ENCODE measurements at regions not wholly inside any gene's neighbourhood (a gene's known extent, or its start where the extent isn't known, plus 50 kb on each side); places are given as distances from the start of the nearest gene placed in this dataset.
"Not testable (repeated sequence)": the region's sequence is repeated elsewhere in the genome, so short reads cannot be mapped to it uniquely, and the experiment has no call there.

GRCh38 chr17:14446825-14447224 is 145.9 kb downstream of the HS3ST3B1 start:
- Histone ChIP-seq H3K4me3 (ENCODE audit: low read length) (no peak overlapping the region), H3K36me3 (ENCODE audit: insufficient read depth, low read length) (no peaks in the 10 kb centered on the region), H2AFZ (ENCODE audit: low read depth, low read length) (no peak overlapping the region)

GRCh38 chr17:14444915-14445314 is 144.0 kb downstream of the HS3ST3B1 start:
- Histone ChIP-seq H3K4me1 (ENCODE audit: insufficient read depth, low read length) (no peaks in the 10 kb centered on the region), H3K36me3 (ENCODE audit: insufficient read depth, low read length) (no peaks in the 10 kb centered on the region), H2AFZ (ENCODE audit: low read depth, low read length) (no peak overlapping the region), H3K27me3 (ENCODE audit: insufficient read depth, low read length) (no peaks in the 10 kb centered on the region), H3K4me3 (ENCODE audit: low read length) (no peak overlapping the region), H3K9me3 (ENCODE audit: low read length) (no peaks in the 10 kb centered on the region)

More at GRCh38 chr17:14446825-14447224, 145.9 kb downstream of the HS3ST3B1 start:
- Histone ChIP-seq H3K9me3 (ENCODE audit: low read length) (no peaks in the 10 kb centered on the region), H3K4me1 (ENCODE audit: insufficient read depth, low read length) (no peaks in the 10 kb centered on the region), H3K27me3 (ENCODE audit: insufficient read depth, low read length) (no peaks in the 10 kb centered on the region)

- no peaks in the 10 kb centered on the region for H3K4me1 ChIP-seq (ENCODE audit: insufficient read depth, low read length)
- H3K36me3 ChIP-seq (ENCODE audit: insufficient read depth, low read length), result no peaks in the 10 kb centered on the region
- H3K9me3 ChIP-seq (ENCODE audit: low read length), result no peaks in the 10 kb centered on the region
- H3K4me3 ChIP-seq (ENCODE audit: low read length), result no peak overlapping the region
- no peaks in the 10 kb centered on the region for H3K27me3 ChIP-seq (ENCODE audit: insufficient read depth, low read length)
- H2AFZ ChIP-seq (ENCODE audit: low read depth, low read length), result no peak overlapping the region
Measured at GRCh38 chr17:14442798-14443528, 142.1 kb downstream of the HS3ST3B1 start.

- Histone ChIP-seq H3K27me3 (ENCODE audit: insufficient read depth, low read length) (no peaks in the 10 kb centered on the region), H3K4me3 (ENCODE audit: low read length) (no peak overlapping the region), H2AFZ (ENCODE audit: low read depth, low read length) (no peak overlapping the region), H3K4me1 (ENCODE audit: insufficient read depth, low read length) (no peaks in the 10 kb centered on the region), H3K9me3 (ENCODE audit: low read length) (no peaks in the 10 kb centered on the region), H3K36me3 (ENCODE audit: insufficient read depth, low read length) (no peaks in the 10 kb centered on the region)
Measured at GRCh38 chr17:14437176-14437575, 136.3 kb downstream of the HS3ST3B1 start.

- Histone ChIP-seq H2AFZ (ENCODE audit: low read depth, low read length) (no peak overlapping the region), H3K36me3 (ENCODE audit: insufficient read depth, low read length) (no peaks in the 10 kb centered on the region), H3K9me3 (ENCODE audit: low read length) (no peaks in the 10 kb centered on the region), H3K27me3 (ENCODE audit: insufficient read depth, low read length) (no peaks in the 10 kb centered on the region), H3K4me1 (ENCODE audit: insufficient read depth, low read length) (no peaks in the 10 kb centered on the region), H3K4me3 (ENCODE audit: low read length) (no peak overlapping the region)
Measured at GRCh38 chr17:14436266-14436665, 135.4 kb downstream of the HS3ST3B1 start.

GRCh38 chr17:14434506-14434905 is 133.6 kb downstream of the HS3ST3B1 start:
- Histone ChIP-seq H3K27me3 (ENCODE audit: insufficient read depth, low read length) (no peaks in the 10 kb centered on the region), H3K36me3 (ENCODE audit: insufficient read depth, low read length) (no peaks in the 10 kb centered on the region), H3K4me1 (ENCODE audit: insufficient read depth, low read length) (no peaks in the 10 kb centered on the region), H3K9me3 (ENCODE audit: low read length) (no peaks in the 10 kb centered on the region), H3K4me3 (ENCODE audit: low read length) (no peak overlapping the region), H2AFZ (ENCODE audit: low read depth, low read length) (no peak overlapping the region)

- Histone ChIP-seq H3K36me3 (ENCODE audit: insufficient read depth, low read length) (no peaks in the 10 kb centered on the region), H2AFZ (ENCODE audit: low read depth, low read length) (no peak overlapping the region), H3K4me1 (ENCODE audit: insufficient read depth, low read length) (no peaks in the 10 kb centered on the region), H3K9me3 (ENCODE audit: low read length) (no peaks in the 10 kb centered on the region), H3K4me3 (ENCODE audit: low read length) (no peak overlapping the region), H3K27me3 (ENCODE audit: insufficient read depth, low read length) (no peaks in the 10 kb centered on the region)
Measured at GRCh38 chr17:14432079-14432478, 131.2 kb downstream of the HS3ST3B1 start.

- Histone ChIP-seq H3K4me3 (ENCODE audit: low read length) (no peak overlapping the region), H3K36me3 (ENCODE audit: insufficient read depth, low read length) (no peaks in the 10 kb centered on the region), H3K4me1 (ENCODE audit: insufficient read depth, low read length) (no peaks in the 10 kb centered on the region), H3K9me3 (ENCODE audit: low read length) (no peaks in the 10 kb centered on the region), H2AFZ (ENCODE audit: low read depth, low read length) (no peak overlapping the region), H3K27me3 (ENCODE audit: insufficient read depth, low read length) (no peaks in the 10 kb centered on the region)
Measured at GRCh38 chr17:14429084-14429483, 128.2 kb downstream of the HS3ST3B1 start.

GRCh38 chr17:14428648-14429029 is 127.8 kb downstream of the HS3ST3B1 start:
- H3K4me3 ChIP-seq (ENCODE audit: low read length), result no peak overlapping the region
- H3K9me3 ChIP-seq (ENCODE audit: low read length), result no peaks in the 10 kb centered on the region
- no peak overlapping the region for H2AFZ ChIP-seq (ENCODE audit: low read depth, low read length)
- no peaks in the 10 kb centered on the region for H3K27me3 ChIP-seq (ENCODE audit: insufficient read depth, low read length)
- no peaks in the 10 kb centered on the region for H3K4me1 ChIP-seq (ENCODE audit: insufficient read depth, low read length)
- no peaks in the 10 kb centered on the region for H3K36me3 ChIP-seq (ENCODE audit: insufficient read depth, low read length)

- Histone ChIP-seq H3K9me3 (ENCODE audit: low read length) (no peaks in the 10 kb centered on the region), H3K27me3 (ENCODE audit: insufficient read depth, low read length) (no peaks in the 10 kb centered on the region), H3K36me3 (ENCODE audit: insufficient read depth, low read length) (no peaks in the 10 kb centered on the region), H2AFZ (ENCODE audit: low read depth, low read length) (no peak overlapping the region), H3K4me3 (ENCODE audit: low read length) (no peak overlapping the region), H3K4me1 (ENCODE audit: insufficient read depth, low read length) (no peaks in the 10 kb centered on the region)
Measured at GRCh38 chr17:14427900-14428647, 127.2 kb downstream of the HS3ST3B1 start.

GRCh38 chr17:14423156-14423555 is 122.3 kb downstream of the HS3ST3B1 start:
- H3K4me3 ChIP-seq (ENCODE audit: low read length); H3K27me3 ChIP-seq (ENCODE audit: insufficient read depth, low read length); H2AFZ ChIP-seq (ENCODE audit: low read depth, low read length): not testable (repeated sequence)

GRCh38 chr17:14417336-14417735 is 116.5 kb downstream of the HS3ST3B1 start:
- Histone ChIP-seq H3K4me1 (ENCODE audit: insufficient read depth, low read length) (no peaks in the 10 kb centered on the region), H3K36me3 (ENCODE audit: insufficient read depth, low read length) (no peaks in the 10 kb centered on the region), H2AFZ (ENCODE audit: low read depth, low read length) (no peak overlapping the region), H3K27me3 (ENCODE audit: insufficient read depth, low read length) (no peaks in the 10 kb centered on the region), H3K9me3 (ENCODE audit: low read length) (no peaks in the 10 kb centered on the region), H3K4me3 (ENCODE audit: low read length) (no peak overlapping the region)

More at GRCh38 chr17:14423156-14423555, 122.3 kb downstream of the HS3ST3B1 start:
- H3K9me3 ChIP-seq (ENCODE audit: low read length); H3K36me3 ChIP-seq (ENCODE audit: insufficient read depth, low read length); H3K4me1 ChIP-seq (ENCODE audit: insufficient read depth, low read length): not testable (repeated sequence)

- Histone ChIP-seq H3K9me3 (ENCODE audit: low read length) (no peaks in the 10 kb centered on the region), H3K36me3 (ENCODE audit: insufficient read depth, low read length) (no peaks in the 10 kb centered on the region), H3K27me3 (ENCODE audit: insufficient read depth, low read length) (no peaks in the 10 kb centered on the region), H3K4me3 (ENCODE audit: low read length) (no peak overlapping the region), H3K4me1 (ENCODE audit: insufficient read depth, low read length) (no peaks in the 10 kb centered on the region), H2AFZ (ENCODE audit: low read depth, low read length) (no peak overlapping the region)
Measured at GRCh38 chr17:14409292-14409691, 108.4 kb downstream of the HS3ST3B1 start.
